ENCODE measurements at regions not wholly inside any gene's neighbourhood (a gene's known extent, or its start where the extent isn't known, plus 50 kb on each side); places are given as distances from the start of the nearest gene placed in this dataset.
A peak's percentile ranks its signal among the peaks of the same experiment; 100 is the strongest.

DNA sequence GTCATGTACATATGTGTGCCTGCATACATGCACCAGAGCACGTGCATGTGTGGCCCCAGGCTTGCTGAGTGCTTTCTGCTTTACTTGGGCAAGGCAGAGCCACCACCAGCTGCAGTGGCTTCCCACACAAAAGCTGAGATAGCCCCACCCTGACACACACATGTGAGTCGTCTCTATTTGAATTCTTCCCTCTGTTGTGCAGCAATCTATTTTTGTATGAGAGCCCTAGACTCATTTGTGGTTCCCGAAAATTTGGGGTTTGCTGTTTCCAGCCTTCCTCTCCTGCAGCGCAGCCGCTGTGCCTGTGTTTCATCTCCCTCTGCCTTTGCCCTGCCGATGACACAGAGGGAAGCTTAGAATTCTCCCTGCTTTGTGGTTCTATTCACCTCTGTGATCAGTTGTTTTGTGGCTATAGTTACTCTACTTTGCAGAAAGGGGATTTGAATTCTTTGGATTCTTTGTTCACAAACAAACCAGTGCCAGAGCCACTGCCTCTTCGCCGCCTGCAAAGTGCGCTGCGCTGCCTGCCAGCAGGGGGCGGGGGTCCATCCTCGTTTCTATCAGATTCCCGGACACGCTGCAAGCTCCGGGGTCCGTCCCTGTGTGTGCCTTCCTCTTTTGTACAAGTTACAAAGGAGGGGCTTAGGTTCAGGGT is 95.8 kb upstream of the DAP start:
- in situ Hi-C loops (cut with HindIII; ENCODE audit: low pct_unique_long_range_greater_than_20kb, low sequenced_read_pairs) = no loop called here
- DNase-seq (ENCODE audit: low read depth in 1 of 2, low spot score in 1 of 2) = no peak
- TF ChIP-seq JUND (IDR thresholded peaks at IDR 0.05; ENCODE audit: low read depth) = no peak

- DNase-seq (ENCODE audit: low read depth in 1 of 2, low spot score in 1 of 2) = no peak
- in situ Hi-C loops (cut with HindIII; ENCODE audit: low pct_unique_long_range_greater_than_20kb, low sequenced_read_pairs) = no loop called here
- no peak for TF ChIP-seq JUND (IDR thresholded peaks at IDR 0.05; ENCODE audit: low read depth)
Measured at GRCh38 chr5:10856071-10856470, 95.0 kb upstream of the DAP start.

DNA sequence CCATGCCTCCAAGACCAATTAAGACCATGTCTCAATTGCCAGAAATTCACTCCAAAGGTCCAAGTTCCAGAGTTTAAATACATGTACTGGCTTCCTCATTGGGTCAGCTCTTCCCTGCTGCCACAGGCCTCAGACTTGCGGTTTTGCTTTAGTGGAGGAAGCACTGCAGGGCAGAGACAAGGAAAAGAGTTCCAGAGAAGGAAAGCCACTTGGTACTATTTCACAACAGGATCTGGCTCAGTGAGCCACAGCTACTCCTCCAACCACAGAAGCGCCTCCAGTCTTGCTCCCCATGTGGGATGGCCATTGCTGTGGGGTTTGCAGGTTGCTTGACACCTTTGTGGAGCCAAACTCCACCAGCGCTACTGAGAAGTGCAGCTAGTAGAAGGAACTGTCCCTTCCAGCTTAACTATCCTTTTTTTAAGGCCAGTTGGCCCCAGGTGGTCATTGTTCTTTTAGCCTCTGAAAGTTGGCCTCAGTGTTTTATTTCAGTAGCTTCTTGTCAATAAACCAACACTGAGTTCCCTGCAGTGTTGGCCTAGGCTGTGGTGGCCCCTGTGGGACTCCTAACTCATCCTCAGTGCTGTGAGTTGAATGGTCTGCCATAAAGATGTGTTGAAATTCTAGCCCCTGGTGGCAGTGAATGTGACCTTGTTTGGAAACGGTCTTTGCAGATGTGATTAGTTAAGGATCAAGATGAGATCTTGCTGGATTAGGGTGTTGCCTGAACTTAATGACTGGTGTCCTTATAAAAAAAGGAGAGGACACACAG is 93.7 kb upstream of the DAP start:
- peak in 1 of 2 experiments; percentile 28 for DNase-seq (ENCODE audit: low read depth in 1 of 2, low spot score in 1 of 2)
- TF ChIP-seq JUND (IDR thresholded peaks at IDR 0.05; ENCODE audit: low read depth) = no peak
- in situ Hi-C loops (cut with HindIII; ENCODE audit: low pct_unique_long_range_greater_than_20kb, low sequenced_read_pairs) = no loop called here

DNA sequence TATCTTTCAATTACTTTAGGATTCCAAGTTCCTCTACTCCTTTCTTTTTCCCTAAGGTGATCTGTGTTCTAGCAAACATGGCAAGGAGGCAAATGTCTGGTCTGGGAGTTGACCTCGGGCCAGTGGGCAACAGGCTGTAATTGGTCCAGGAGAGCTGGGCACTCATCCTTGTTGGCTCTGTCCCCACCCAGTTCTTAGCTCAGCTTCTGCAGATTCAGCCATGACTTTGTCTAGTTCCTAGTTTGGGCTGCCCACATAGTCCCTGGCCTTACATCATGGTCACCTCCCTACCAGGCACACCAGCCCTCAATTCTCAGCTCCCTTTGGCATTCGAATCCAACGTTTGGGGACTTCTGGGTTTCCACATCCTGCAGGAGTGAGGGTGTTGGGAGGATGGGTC is 92.1 kb upstream of the DAP start:
- DNase-seq (ENCODE audit: low read depth in 1 of 2, low spot score in 1 of 2) = no peak
- in situ Hi-C loops (cut with HindIII; ENCODE audit: low pct_unique_long_range_greater_than_20kb, low sequenced_read_pairs) = no loop called here
- no peak for TF ChIP-seq JUND (IDR thresholded peaks at IDR 0.05; ENCODE audit: low read depth)

DNA sequence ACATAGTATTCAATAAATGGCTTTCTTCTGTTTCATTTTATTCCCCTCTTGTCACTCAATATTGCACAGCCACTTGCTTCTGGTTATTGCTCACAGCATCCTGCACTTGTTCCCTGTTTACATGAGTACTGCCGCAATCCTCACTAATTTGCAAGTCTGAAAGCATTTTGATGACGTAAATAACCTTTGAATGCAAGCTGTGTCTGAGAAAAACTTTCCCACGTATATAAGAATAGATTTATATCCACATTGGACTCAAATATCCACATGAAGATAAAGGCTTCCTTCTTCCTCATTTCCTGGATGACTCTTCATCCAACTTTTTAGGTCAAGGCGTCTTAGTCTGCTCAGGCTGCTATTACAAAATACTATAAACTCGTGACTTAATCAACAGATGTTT is 88.2 kb upstream of the DAP start:
- DNase-seq (ENCODE audit: low read depth in 1 of 2, low spot score in 1 of 2) = no peak
- TF ChIP-seq JUND (IDR thresholded peaks at IDR 0.05; ENCODE audit: low read depth) = no peak
- in situ Hi-C loops (cut with HindIII; ENCODE audit: low pct_unique_long_range_greater_than_20kb, low sequenced_read_pairs) = no loop called here

GRCh38 chr5:10844016-10844415 is 83.0 kb upstream of the DAP start:
- in situ Hi-C loops (cut with HindIII; ENCODE audit: low pct_unique_long_range_greater_than_20kb, low sequenced_read_pairs) = no loop called here
- no peak for DNase-seq (ENCODE audit: low read depth in 1 of 2, low spot score in 1 of 2)
- TF ChIP-seq JUND (IDR thresholded peaks at IDR 0.05; ENCODE audit: low read depth) = no peak

- no peak for TF ChIP-seq JUND (IDR thresholded peaks at IDR 0.05; ENCODE audit: low read depth)
Measured at GRCh38 chr5:10842823-10843222, 81.8 kb upstream of the DAP start.

DNA sequence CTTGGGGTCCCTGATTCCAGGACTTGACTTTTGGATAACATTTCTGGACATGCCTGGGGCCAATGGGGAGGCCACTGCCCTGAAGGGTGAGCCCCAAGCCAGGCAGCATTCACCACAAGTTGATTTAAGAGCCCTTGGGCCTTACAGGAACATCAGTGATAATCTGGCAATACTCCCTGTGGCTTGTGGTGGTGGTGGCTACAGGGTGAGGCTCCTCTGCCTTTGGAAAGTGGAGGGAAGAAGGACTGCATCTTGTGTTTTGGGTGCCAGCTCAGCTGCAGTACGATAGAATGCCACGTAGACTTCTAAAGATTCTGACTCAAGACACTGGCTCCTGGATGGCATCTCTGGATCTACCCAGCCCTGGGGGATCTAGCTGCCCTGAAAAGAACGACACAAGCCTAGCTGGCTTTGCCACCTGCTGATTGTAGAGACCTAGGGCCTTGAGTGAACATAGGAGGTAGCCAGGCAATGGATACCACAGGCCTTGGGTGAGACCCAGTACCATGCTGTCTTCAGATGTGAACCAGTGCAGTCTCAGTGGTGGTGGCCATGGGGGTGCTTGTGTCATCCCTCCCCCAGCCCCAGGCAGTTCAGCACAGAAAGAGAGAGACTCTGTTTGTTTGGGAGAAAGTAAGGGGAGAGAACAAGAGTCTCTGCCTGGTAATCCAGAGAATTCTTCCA is 79.0 kb upstream of the DAP start:
- no peak for TF ChIP-seq JUND (IDR thresholded peaks at IDR 0.05; ENCODE audit: low read depth)
- in situ Hi-C loops (cut with HindIII; ENCODE audit: low pct_unique_long_range_greater_than_20kb, low sequenced_read_pairs) = no loop called here
- no peak for DNase-seq (ENCODE audit: low read depth in 1 of 2, low spot score in 1 of 2)

More at GRCh38 chr5:10842823-10843222, 81.8 kb upstream of the DAP start:
- DNase-seq (ENCODE audit: low read depth in 1 of 2, low spot score in 1 of 2) = no peak
- in situ Hi-C loops (cut with HindIII; ENCODE audit: low pct_unique_long_range_greater_than_20kb, low sequenced_read_pairs) = no loop called here

- no peak for TF ChIP-seq JUND (IDR thresholded peaks at IDR 0.05; ENCODE audit: low read depth)
- in situ Hi-C loops (cut with HindIII; ENCODE audit: low pct_unique_long_range_greater_than_20kb, low sequenced_read_pairs) = no loop called here
- DNase-seq (ENCODE audit: low read depth in 1 of 2, low spot score in 1 of 2) = no peak
Measured at GRCh38 chr5:10839118-10839517, 78.1 kb upstream of the DAP start.

DNA sequence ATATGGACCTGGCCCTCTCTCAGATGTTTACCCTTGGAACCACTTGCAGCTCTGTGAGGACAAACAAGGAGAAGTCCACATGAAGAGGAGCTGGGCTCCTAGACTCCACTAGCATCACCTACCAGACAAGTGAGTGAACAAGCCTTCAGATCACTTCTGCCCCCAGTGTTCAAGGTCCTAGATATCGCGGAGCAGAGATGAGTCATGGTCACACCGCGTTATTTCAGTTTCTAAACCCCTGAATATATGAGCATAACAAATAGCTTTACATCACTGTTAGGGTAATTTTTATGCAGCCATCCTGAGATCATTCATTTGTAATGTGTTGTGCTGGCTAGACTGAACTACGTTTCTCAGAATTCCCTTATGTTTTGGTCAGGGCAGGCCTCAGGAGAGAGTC is 77.0 kb upstream of the DAP start:
- no peak for DNase-seq (ENCODE audit: low read depth in 1 of 2, low spot score in 1 of 2)
- TF ChIP-seq JUND (IDR thresholded peaks at IDR 0.05; ENCODE audit: low read depth) = no peak
- in situ Hi-C loops (cut with HindIII; ENCODE audit: low pct_unique_long_range_greater_than_20kb, low sequenced_read_pairs) = no loop called here

GRCh38 chr5:10836986-10837385 is 76.0 kb upstream of the DAP start:
- no peak for DNase-seq (ENCODE audit: low read depth in 1 of 2, low spot score in 1 of 2)
- TF ChIP-seq JUND (IDR thresholded peaks at IDR 0.05; ENCODE audit: low read depth) = no peak
- in situ Hi-C loops (cut with HindIII; ENCODE audit: low pct_unique_long_range_greater_than_20kb, low sequenced_read_pairs) = no loop called here

DNA sequence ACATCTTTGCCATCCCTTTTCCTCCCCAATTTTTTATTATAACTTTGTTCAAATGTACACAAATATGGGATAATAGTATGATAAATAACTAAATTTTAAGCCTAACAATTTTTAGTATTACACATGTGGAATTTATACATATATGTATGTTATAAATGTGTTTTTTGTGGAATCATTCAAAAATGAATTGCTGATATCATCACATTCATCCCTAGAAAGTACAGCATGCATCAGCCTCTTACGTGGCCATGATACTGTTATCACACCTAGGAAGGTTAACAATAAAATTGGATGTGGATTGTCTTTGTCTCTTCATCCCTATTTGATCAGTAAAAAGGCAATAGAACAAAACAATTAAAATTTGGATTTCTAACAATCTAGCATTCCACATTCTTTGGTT is 73.7 kb upstream of the DAP start:
- no peak for TF ChIP-seq JUND (IDR thresholded peaks at IDR 0.05; ENCODE audit: low read depth)
- DNase-seq (ENCODE audit: low read depth in 1 of 2, low spot score in 1 of 2) = no peak
- in situ Hi-C loops (cut with HindIII; ENCODE audit: low pct_unique_long_range_greater_than_20kb, low sequenced_read_pairs) = no loop called here

DNA sequence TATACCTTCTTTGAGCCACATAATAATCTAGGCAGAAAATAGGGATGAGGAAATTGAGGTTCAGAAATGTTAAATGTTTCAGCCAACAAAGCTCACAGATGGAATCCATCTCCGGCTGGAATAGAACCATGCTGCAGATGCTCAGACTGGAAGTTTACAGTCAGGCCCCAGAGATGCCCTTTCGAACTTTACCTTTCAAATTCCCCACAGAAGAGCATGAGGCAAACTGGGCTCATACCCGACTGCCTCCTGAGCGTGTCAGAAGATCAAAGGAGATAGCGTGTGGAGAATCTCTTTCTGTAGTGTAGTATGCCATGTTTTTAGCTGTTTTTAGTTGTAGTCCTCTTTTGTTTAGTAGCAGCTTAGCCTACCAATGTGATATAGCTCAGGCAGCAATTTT is 72.0 kb upstream of the DAP start:
- no peak for TF ChIP-seq JUND (IDR thresholded peaks at IDR 0.05; ENCODE audit: low read depth)
- in situ Hi-C loops (cut with HindIII; ENCODE audit: low pct_unique_long_range_greater_than_20kb, low sequenced_read_pairs) = no loop called here
- no peak for DNase-seq (ENCODE audit: low read depth in 1 of 2, low spot score in 1 of 2)

All from T47D (cell line).